HT1080 (cell line): ENCODE measurements at regions not wholly inside any gene's neighbourhood (a gene's known extent, or its start where the extent isn't known, plus 50 kb on each side); places are given as distances from the start of the nearest gene placed in this dataset.

Experiments used
- DNase-seq: peaks from one replicate; pipeline ENCODE4 v3.0.0-alpha.2; 2015; ENCODE audit warnings: low read depth

DNA sequence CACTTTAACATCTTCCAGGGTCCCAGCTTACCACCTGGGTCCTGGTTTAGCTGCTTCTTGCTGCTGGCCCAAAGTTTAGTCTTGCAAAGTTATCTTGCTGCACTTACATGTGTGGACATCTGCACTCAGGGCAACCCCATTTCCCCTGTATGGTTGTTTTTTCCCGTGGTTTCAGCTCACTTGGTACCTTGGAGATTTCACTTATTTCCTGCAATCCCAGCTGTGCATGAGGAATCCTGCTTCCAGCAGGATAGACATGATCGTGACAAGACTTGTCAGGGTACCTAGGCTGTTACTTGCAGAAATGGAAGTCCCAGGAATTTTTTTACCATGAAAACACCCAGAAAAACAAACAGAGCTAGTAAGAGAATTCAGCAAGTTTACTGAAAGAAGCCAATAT is 95.9 kb upstream of the LEP start:
- no peak for DNase-seq

- DNase-seq, result no peak
These were observed 95.0 kb upstream of the LEP start for GRCh38 chr7:128146052-128146451.

DNA sequence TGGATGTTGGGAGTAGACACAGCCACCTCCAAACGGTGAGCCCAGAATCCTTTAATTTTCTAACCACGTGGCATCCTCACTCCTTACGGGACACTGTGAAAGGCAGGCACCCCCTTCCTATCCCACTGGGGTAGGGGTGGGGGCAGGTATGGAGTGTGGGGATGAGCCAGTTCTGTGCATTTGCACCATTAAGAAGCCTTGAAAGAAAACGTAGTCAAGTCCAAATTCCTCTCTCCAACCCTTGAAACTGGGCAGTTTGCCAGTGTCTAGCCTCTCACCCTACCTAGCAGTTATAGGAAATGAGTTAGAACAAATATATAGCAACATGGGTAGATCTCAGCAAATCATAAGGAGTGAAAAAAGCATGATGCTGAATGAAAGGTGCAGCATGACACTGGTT is 92.4 kb upstream of the LEP start:
- peak; percentile 36 for DNase-seq

- DNase-seq, result no peak
These were observed 90.7 kb upstream of the LEP start for GRCh38 chr7:128150223-128150865.

DNA sequence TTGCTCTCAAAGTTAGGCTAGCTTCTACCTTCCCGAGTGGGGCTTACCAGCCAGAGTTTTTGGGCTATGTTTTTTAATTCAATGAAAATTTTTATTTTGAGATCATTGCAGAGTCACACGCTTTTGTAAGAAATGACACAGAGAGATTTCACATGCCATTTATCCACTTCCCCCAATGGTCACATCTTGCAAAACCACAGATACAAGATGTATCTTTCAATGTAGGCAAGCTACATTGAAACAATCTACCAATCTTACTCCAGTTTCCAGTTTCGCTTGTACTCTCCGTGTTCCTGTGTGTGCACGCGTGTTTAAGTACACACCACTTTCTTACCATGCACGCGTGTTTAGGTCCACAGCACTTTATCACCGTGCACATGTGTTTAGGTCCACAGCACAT is 89.4 kb upstream of the LEP start:
- no peak for DNase-seq

GRCh38 chr7:128152721-128153120 is 88.4 kb upstream of the LEP start:
- no peak for DNase-seq

- no peak for DNase-seq
These were observed 87.6 kb upstream of the LEP start for GRCh38 chr7:128153436-128153835.

DNA sequence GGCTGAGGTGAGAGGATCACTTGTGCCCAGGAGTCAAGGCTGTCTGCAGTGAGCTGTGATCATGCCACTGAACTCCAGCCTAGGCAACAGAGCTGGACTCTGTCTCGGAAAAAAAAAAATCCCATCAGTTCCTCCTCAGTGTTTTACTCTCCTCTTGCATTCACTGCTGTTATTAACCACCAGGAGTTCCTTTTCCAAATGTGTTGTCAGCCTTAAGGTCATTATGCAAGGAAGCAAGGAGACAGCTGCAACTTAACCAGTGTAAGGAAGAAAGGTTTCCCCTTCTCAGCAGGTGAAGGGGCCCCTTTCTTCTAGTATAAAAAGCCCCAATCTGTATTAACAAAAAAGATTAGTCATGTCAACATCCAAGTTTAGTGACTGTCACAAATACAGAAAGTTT is 86.6 kb upstream of the LEP start:
- DNase-seq, result no peak

DNA sequence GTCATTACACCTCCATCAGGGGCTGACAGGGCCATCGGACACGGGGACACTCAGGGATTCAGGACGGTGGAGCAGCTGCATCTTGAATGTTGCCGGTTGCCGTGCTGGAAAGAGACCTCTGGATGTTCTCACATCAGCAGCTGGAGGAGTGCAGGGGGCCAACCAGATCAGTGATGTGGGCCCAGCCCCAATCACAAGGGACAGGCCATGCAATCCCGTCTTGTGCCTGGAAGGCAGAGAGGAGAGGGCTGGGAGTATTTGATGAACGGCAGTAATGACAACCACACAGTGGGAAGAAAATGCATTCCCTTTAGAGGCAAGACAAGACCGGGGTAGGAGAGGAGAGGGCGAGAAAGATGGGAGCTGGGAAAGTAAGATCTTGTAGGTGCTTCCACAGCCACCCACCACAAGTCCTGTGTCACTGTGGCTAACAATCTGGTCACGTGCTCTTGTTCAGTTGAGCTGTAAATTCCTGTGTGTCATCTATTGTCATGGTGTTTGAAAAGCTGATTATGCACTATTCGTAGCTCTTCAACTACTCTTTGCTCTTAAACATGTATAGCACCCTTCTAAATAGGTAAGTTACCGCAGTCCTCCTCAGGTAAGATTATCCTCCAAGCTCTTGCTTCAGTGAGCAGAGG is 85.9 kb upstream of the LEP start:
- no peak for DNase-seq

DNA sequence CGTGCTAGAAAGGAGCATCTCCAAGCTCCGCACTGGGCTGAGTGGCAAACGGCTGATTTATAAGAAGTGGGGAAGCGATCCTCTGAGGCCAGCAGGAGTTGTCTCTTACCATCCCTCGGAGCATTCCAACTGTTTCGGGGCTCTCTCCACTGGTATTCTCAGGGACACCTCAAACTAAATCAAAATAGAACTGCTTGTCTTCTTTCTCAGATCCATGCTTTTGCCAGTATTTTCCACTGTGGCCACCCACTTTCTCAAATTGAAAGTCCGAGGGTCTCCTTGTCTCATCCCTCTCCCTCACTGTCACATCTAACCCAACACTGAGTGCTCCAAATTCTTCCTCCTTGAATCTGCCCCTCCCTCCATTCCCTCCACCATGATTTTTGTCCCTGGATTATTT is 83.2 kb upstream of the LEP start:
- no peak for DNase-seq

DNA sequence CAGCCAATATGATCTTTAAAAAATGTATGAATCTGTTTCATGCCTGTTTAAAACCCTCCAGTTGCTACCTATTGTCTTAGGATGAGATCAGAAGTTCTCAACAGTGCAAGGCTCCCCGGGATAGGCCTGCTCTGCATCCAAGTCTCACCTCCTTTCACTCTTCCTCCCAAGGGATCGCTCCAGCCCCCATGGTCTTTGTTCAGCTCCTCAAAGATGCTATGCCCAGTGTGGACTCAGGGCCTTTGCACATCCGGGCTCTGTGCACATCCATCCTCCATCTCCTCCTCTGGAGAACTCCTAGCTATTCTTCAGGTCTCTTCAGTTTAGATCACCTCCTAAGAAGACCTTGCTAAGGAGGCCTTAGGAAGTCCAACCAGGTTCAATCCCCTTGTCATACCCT is 82.7 kb upstream of the LEP start:
- no peak for DNase-seq

GRCh38 chr7:128160296-128160695 is 80.8 kb upstream of the LEP start:
- no peak for DNase-seq

DNA sequence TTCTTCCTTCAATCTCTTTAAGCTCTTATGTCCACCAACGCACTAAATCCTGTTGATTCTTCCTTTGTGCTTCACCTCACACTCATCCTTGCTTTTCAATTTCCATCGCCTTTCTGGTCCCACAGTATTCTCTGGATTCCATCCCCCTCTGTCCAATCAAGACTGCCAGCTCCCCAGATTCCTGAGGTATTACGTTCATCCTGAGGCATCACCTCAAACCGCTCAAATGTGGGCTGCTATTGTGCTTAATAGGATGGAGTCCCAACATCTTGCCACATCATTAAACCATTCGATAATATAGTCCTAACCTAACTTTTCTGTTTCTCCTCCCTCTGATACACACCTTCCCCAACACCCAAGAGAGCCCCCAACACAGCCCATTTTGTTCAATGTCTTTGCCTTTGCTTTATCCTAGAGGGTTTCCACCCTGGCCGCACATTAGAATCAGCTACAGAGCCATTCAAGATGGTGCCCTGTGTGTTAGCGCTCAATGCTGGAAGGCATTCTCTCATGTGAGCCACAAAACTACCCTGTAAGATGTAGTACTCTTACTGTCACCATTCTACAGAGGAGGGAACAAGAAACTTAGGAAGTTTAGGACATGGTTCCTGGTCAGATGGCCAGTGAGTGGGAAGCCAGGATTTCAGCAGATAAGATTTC is 79.5 kb upstream of the LEP start:
- peak; percentile 76 for DNase-seq

- DNase-seq, result no peak
These were observed 78.4 kb upstream of the LEP start for GRCh38 chr7:128162666-128163065.

GRCh38 chr7:128163473-128163872 is 77.6 kb upstream of the LEP start:
- no peak for DNase-seq

- DNase-seq, result peak; percentile 98
These were observed 76.8 kb upstream of the LEP start for GRCh38 chr7:128164061-128164954.

DNA sequence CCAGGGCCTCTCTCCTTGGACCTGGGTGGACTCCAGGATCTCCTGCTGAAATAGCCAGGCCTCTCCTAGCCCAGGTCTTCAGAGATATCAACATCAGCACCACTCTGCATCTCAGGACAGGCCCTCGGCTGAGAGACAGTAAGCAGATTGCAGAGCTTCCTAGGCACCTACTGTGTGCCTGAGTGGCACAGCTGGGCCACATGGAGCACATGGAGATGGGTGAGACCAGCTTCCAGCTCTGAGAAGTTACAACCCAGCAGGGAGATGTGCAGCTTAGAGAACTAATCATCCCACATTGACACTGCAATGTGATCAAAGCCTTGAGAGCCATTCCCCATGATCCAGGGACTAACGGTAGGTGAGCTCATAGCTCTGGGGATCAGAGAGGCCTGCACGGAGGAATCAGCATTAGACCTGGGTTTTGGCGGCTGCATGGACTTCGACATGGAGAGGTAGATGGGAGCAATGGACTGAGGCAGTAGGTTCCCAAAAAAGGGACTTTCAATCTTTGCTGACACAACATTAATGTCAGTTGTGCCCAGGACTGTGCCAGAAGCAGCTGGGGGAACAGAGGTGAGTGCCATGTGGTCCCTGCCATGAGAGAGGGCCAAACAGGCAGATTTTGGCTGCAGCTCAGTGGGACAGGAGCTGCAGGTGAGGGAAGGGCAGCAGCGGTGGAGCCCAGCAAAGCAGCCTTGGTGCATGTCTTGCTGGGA is 76.0 kb upstream of the LEP start:
- DNase-seq, result no peak

DNA sequence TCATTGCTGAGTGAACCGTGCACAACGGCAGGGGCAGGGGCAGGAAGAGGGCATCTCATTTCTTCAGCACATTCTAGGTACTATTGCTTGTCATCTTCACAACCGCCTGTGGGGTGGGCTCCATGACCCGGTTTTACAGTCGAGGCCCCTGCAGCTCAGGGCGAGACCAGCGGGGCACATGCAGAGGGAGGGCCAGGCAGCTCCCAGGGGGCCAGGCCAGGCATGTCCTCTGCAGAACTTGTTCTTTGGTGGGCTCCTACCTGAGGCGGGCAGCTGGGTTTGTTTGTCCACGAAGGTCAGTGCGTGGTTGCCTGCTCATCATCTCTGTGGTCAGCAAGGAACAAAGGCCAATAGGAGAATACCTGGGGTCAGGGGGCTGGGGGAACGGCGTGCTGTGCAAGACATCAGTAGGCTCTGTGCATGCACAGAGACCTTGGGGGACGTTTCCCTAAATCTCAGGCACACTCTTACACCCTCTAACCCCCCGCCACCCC is 75.1 kb upstream of the LEP start:
- DNase-seq, result no peak

DNA sequence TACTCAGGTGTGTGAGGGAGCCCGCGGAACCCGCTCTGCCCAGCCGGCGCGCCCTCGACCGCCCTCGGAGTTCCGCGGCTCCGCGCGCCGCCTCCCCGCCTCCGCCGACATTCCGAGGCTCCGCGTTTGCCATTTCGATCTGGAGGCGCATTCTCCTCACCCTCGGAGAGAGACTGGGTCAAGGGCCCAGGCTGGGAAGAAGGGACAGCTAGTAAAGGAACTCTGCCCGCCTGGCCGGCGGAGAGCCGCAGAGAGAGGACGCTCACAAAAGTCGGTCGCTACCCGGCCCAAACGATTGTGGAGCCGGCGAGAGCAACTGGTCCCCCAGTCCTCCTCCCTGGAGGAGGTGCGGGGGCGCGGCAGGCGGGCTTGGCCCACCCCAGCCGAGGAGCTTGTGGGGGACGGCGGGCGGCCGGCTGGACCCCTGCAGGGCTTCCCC is 74.5 kb upstream of the LEP start:
- no peak for DNase-seq

DNA sequence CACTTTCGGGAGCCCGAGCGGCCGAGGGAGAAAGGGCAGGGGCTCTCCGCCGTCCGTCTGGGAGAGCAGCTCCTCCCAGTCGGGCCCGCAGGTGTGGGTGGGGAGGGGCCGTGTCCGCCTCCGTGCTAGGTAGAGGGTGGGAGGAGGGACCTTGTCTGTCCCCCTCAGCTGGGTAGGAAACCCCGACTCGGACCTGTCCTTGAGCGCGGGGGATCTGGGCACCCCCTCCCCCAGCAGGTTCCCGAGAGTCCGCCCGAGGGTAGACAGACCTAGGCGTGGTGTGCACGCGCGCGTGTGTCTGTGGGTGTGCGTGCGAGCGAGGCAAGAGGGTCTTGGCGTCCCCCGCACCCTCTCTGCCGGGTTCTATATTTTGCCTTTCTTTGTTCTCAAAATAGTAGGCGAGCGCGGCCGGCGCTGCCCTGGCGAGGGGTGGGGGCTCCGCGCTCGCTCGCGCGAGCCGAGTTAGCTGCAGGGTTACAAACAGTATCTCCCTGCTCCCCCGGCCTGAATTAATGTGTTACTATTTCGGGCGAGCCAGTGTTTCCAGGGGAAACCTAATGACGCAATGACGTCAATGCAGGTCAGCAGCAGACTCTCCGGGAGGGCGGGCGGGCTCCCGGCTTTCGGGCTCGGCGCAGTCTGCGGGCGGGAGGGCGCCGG is 73.9 kb upstream of the LEP start:
- DNase-seq, result peak; percentile 34
